ENCODE measurements at regions not wholly inside any gene's neighbourhood (a gene's known extent, or its start where the extent isn't known, plus 50 kb on each side); places are given as distances from the start of the nearest gene placed in this dataset.

DNA sequence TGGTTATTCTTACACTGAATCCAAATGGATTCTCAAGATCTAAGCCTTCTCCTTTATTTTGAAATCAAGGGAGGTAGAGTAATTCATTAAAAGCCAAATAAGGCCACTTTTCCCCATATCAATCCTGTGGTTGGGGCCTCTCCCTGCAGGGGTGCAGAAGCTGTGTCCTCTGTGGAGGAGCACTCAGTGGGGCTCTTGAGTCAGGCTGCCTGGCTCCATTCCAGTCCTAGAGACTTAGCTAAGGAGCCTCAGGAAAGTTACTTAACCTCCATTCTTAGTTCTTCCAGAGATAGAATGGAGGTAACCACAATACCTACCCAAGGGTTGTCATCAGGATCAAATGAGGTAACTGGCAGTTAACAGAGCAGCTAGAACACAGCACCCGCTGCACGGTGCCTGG, 564.3 kb downstream of the CMPK2 start:
- DNase-seq: no peak

DNA sequence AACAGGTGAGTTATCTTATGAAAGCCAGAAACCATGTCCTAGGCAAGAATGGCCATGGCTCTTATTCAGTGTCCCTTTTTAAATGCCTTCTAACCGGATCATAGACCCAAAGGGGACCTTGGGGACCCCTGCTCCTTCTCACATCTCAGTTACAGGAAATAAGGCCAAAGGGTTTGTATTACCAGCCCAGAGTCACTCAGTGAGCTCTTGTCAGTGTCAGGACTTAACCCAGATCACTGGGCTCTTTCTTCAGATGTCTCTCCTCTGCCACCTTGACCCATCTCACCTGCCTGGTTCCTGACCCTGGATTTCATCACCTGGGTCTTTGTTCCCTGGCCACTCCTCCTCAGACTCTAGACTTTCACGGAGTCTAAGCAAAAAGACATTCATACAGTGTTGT, 556.7 kb downstream of the CMPK2 start:
- no peak for DNase-seq

DNA sequence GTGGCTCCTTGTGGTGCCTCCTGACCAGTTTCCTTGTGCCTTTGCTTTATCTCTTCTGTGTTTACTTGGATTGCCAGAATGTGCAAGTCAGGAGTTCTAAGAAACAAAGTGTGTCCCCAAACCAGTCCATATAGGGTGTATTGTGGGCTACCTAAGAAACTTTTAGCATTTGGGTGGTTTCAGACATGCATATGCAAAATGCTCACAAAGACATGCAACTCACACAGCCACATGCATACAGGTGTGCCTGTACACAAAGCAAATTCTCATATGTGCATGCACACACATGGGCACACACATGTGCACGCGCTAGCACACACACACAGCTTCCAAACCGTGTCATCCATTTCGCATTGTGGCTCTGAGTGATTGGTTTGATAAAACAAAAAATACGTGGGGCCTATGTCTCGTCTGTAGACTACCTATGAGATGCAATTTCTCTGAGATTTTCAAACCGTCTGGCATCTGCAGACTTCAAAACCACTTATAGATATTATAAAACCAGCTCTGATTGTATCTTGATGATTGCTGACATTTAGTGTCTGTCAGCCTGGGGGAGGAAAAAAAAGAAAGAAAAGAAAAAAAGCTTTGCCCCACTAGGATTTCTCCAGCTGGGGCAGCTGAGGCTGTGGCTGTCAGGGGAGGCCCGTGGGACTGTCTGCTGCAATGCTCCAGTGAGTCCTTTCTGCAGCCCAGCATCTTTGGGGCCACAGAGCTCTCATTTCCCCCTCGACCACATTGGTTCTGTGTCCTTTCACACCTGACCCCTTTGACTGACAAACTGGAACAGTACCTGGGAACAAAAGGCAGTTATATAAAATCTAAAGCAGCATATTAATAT, 556.1 kb downstream of the CMPK2 start:
- no peak for DNase-seq

DNA sequence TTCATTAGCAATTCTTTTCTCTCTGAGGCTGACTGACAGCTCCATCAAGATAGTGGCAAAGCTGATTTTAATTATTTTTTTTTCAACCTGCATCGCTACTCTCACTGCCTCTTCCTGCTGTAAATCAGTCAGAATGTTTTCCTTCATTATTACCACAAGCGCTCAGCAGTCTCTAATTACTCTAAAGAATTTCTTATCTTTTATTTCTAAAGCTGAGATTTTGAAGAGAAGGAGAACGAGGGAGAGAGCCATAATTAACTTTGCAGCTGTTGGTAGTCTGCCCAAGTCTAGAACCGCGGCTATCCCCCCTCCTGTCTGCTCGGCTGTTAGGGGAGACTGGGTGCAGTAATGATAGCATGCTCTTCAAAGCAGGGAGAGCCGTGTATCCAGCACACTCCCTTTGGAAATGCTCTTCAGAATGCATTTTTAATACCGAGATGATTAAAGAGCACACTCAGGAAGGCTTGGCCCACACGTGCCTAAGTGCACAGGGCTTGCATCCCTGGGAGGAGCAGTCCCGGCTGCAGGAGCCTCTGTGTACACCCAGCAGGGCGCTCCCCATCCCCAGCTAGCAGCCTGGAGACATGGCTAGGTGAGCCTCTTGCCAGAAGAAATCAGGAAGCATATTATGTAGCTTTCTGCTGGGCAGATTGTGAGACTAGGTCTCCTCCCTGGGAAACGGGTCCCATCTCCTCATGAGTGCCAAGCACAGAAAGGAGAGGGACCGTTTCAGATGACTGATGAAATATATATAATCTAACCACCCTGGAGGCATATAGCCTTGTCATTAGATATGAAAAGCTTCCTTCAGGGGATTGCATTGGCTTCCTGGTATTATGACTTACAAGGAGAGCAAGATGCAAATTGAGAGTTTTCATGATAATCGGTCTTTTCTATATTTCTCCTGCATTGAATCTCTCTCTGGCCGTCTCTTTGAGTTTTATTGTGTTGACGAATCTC, 555.2 kb downstream of the CMPK2 start:
- no peak for DNase-seq

DNA sequence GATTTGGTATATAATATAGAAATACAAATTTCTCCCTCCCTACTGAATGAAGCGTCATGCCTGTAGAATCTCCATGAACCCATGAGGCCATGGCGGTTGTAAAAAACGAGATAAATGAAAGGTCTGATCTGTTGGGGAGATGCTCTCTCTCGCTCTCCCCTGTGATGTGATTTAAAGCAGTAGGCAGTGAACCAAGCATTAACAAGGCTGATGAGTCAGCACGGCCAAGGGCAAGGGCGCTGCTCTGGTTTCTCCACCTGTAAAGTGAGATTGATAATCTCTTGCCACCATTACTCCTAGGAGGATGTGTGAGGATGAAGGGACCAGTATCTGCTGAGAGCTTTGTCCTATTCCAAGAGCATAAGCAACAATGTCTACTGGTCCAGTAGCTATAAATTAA, 553.3 kb downstream of the CMPK2 start:
- no peak for DNase-seq

DNA sequence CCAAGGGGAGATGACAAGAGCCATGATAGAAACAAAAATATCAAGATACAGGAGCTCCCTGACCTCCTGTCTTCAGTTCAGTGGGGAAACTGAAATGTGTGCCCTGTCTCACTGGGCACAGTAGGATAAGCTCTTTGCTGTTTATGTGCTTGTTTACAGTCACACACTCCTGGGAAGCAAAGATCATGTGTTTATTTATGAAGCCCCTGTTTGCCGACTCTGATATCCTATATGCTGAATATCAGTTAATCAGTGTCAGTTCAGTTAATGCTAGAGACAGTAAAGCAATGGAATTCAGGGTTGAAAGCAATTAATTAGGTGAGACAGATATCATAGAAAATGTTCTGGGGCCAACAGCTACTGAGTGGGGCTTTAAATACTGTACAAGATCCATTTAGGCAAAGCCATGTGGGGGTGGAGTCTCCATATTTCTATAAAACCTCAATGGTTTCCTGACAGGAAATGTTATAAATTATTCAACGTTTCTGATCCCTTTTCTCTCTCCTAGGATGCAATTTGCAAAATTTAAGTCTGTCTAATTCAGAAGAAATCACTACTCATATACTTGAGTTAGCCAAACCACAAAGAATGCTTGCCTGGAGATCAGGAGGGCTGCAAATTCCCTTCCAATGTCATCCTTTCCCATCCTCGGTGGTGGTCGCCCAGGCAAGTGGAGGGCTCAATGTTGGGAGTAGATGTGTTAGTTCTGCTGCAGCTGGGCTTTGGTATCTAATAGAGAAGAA, 551.3 kb downstream of the CMPK2 start:
- no peak for DNase-seq

DNA sequence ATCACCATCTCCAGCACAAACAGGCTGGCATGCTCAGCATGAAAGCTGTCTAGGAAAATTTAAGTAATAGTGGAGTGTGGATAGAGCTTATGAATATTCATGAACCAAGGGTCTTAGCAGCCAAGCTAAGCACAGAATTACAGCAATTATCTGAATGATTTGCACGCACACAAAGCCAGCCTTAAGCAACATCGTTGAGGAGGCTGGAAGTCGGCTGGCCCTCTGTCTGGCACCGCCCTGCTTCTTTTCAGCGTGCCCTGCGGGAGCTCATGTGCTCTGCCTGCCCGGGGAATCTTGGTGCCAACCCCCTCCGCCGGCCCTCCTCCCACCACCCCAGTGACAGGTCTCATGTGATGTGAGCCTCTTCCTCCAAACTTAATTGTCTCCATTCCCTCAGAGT, 540.1 kb downstream of the CMPK2 start:
- no peak for DNase-seq

DNA sequence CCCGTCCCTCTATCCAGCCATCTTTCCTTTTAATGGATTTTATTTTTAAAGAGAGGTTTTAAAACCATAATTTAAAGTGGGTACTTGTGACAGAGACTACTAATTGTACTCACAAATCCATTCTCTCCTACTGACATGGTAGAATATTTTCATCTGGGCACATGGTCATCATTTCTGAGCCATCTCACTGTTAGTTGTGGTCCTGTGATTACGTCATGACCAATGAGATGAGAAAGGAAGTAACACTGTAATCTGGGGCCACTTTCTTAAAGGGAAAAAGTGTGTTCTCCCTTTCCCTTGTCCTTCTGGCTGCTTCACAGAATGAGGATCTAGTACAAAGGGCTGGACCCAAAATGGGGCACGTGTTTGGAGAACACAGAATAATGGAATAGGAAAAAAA, 538.7 kb downstream of the CMPK2 start:
- no peak for DNase-seq

DNA sequence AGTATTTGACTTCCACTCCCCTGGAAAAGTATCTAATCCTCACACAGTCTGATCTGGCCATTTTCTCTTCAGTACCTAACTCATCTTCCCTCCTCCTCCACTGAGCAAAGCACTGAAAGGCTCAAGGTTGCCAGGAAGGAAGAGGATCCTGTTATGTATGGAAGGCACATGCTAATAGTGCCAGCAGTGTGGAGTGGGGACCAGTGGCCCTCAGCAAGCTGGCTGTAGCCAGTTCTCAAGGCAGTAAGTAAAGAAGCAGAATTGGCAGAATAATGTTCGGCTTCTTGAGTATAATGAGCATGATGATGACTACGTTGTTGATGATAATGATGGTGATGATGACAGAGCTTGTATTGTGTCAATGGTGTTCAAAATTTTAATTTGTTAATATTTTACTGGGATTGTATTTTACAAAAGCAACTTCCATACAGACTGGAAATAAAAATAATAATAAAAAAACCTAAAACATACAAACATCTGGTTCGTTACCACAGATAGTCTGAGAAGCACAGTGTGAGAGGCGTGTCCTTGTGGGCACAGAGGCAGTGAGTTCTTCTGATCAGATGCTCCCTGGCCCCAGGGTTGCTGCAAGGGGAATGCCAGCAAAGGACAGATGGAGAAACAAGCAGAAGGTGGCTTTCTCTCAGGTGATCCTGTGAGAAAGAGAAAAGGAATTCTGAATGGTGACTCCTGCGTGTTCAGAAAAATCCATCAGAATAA, 528.8 kb downstream of the CMPK2 start:
- no peak for DNase-seq

DNA sequence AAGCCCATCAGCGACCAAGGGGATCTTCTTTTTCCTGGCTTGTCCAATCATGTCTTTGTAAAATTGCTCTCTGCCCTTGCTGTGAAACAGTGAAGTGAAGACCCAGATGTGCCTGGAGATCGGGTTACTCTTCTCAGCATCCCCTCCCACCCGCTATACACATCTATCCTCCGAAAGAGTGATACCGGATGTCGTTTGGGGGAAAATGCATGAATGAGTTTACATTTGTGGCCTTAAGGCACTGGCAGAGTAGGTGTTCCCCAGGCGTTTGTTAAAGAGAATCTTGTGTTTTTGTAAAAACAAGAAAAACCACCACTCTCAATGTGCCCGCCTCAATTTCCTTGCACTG, 528.3 kb downstream of the CMPK2 start:
- DNase-seq: no peak

DNA sequence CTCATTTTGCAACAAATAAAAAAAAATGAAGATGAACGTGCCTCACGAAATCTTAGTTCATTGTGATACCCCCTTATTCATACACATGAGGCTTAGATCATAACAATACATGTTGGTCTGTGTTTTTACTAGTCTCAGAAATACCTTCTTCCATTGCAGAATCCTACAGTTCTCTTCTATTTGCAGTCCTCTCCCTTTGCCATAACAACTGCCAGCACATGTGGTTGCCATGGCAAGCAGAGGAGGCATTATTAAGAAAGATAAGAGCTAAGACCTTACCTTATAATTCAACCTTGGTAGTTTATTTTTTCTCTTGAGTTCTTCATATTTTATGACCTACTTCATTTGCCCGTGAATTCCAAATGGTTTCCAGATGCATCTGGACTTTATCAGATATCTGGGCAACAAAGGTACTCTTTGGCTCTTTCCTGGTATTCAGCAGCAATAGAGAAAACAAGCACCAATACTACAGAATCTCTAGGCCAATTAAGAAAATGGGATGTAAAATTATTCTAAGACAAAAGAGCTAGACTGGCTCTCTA, 524.0 kb downstream of the CMPK2 start:
- no peak for DNase-seq

DNA sequence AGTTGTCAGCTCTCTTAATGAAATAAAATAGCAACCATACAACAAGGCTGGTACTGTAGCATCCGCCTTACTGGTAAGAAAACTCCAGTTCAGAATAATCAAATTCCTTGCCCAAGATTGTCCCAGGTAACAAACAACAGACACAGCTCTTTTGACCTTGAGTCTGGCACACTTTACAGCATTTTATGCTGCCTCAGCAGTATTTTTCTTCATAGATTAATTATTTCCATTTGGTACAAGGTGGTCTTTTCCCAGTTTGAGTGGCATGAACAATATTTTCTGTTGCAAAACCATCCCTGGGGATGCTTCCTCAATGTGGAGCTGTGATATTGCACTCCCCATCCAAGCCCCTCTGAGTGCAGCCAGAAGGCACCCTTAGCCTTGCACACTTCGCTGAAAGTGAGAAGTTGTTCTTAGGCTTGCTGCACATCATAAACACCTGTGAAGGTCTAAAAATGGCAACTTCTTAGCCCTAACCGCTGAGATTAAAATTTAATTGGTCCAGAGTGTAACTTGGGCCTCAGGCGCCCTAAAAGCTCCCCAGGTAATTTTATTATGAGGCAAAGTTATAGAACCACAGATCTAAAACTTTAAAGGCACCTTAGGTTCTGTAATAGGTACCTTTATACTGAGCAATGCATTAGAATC, 523.3 kb downstream of the CMPK2 start:
- no peak for DNase-seq

DNA sequence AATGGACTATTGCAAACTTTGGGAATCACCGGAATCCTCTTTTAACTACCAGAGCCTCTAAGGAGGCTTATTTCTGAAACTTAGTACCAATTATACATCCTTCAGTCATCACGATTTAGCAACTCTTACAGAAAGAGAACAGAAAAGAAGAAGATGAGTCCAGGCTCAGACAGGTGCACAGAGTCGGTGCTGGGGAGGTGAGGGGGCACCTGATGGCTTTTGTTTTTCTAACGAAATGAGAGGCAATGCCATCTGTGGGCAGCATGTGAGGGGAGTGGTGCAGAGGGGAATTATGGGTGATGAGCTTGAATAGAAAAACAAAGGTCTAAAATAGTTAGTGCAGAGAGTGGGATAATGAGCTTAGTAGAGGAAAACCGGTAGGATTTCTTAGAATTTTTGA, 522.6 kb downstream of the CMPK2 start:
- no peak for DNase-seq

DNA sequence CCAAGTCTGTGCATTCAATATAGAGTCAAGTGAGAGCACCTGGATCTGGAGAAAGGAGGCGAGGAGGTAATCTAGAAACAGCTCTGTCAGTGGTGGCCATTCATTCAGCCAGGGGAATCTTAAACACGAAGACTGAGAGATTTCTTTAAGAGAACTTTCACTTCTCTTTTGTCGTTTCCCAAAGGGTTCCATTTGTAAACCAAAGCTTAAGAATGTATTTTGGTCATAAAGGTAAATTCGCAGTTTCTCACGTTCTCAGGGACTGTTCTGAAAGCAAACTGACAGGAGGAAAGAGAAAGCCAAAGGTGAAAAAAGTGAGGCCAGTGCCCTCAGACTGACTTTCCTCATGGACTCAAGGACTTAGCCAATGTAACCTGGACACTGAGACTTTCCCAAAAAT, 513.5 kb downstream of the CMPK2 start:
- no peak for DNase-seq

DNA sequence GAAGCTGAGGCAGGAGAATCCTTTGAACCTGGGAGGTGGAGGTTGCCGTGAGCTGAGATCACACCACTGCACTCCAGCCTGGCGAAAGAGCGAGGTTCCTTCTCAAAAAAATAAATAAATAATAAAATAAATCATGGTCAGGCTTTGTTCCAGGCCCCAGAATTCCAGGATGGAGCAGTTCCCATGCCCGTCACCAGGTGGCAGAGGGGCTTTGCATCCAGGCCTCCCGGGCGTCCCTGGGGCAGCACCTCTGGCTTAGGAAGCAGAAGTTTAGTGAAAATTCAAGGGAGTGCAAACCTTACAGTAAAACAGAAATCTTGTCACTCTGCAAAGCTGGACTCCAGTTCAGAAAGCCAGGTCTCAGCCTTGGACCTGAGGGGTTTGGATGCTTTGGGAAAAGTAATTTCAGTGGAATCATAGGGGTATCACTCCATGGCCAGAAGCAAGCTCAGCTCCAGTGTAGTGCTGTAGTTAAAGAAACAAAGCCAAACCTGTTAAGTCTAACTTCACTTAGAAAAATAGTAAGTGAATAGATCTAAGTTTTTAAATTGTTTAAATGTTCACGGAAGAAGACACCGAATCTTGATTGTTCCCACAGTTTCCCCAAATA, 512.7 kb downstream of the CMPK2 start:
- DNase-seq: no peak

DNA sequence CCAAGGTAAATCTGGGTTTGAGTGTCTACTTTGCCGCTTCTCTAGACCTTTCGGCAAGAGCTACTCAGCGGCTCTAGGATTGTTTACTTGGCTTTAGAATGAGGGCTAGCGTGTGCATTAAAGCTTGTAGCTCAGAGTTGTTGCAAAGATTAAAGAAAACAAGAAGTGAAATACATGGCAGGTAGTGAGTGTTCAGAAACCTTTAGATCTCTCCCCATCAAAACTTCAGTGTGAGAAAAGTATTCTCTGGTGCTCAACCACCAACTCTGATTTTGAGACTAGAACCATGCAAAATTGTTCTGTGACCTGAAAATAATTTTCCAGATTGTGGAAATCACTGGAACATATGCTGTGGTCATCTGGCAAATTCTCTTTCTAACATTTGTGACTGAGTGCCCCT, 512.0 kb downstream of the CMPK2 start:
- DNase-seq: no peak

DNA sequence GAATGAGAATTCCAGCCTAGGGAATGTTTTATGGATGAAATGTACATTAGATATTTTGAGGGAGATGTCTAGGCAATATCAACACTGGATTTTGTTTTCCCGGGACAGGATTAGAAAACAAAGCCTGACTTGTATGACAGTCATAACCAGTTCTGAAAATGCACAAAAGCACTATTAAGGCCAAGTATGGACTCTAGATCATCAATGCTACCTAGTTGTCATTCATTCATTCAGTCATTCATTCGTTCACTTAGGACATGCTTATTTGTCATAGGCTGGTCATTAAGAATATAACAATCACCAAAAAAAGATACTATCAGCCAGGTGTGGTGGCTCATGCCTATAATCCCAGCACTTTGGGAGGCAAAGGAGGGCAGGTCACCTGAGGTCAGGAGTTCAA, 511.2 kb downstream of the CMPK2 start:
- no peak for DNase-seq

DNA sequence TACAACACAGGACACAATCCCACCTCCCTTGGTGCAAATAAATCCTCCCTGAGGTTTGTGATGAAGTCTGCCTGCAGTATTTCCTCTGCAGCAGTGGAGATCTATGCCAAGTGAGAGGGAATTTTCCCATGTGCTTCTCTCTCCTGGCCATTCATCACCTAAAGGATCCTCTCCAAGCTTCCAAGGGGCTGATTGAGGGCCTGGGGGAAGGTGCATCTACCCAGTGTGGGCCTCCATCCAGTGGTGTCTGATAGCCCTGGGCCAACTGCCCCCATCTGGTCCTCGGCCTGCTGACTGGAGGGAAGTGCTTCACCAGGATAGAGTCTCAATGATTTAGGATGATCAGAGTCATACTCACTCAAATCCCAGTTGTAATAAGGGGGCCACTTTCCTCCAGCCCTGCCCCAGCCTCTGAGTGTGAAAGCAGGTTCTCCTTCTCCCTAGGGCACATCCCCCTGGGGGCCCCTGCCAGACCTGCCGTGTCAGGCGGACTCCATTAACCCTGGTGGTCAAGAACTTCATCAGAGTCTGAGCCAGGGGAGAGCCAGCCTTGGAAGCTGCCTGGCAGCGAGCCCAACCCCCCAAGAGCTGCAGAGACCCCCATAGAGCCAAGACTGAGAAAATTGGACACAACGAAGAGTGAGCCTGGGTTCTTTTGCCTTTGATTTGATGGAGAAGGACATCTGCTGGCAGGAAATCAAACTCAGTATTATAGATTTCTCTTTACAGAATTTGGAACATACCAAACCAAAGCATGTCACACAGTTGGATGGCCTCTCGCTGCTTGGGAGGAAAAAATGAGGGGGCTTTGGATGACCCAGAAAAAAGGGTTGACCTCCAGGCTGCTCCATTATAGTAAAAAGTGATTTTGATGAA, 509.6 kb downstream of the CMPK2 start:
- DNase-seq: no peak

DNA sequence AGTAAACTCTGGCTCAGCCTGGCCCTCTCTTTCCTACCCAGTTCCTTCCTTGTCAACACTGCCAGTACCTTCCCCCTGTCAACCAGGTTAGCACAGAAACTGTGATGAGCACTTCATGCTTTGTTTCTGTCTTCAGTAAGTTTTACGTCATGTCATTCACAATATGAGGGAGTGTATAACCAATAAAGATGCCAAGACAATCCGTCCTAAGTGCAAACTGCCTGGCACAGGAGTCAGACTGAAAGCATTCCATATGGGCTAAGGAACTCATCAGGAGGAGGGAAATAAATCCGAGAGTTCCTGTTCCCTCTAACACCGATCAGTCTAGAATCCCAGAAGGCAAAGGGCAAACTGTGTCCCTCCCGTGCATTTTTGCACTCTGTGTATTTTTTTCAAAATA, 507.2 kb downstream of the CMPK2 start:
- DNase-seq: no peak

DNA sequence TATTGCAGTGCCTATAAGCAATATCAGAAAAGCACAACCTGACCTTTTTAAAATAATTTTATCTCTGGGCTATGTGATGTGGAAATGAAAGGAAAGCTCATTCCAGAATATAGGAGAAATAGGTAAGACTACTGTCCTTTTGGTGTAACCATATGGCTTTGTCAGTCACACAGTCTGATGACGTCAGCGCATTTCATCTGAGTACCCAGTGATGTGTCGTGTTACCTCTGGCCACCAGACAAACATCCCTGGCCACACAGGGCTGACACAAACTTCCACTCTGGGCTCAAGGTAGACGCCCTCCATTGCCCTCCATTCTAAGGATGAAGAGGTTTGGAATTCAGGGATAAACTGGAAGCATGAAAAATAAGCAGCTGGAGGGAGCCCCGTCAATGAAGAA, 506.7 kb downstream of the CMPK2 start:
- DNase-seq: no peak

Data from stimulated activated naive CD4-positive, alpha-beta T cell (primary cell).